GM19023 (cell line): ENCODE measurements at regions not wholly inside any gene's neighbourhood (a gene's known extent, or its start where the extent isn't known, plus 50 kb on each side); places are given as distances from the start of the nearest gene placed in this dataset.

Experiments used
- ATAC-seq: cut with Tn5 transposase; IDR thresholded peaks from one replicate; pipeline ENCODE4 v1.9.1; 2021; ENCODE audit warnings: mild to moderate bottlenecking, moderate library complexity; ENCODE audit not compliant: unreplicated experiment

- no peak for ATAC-seq
Observed at GRCh38 chr20:11231742-11232648, 558.2 kb upstream of the JAG1 start.

DNA sequence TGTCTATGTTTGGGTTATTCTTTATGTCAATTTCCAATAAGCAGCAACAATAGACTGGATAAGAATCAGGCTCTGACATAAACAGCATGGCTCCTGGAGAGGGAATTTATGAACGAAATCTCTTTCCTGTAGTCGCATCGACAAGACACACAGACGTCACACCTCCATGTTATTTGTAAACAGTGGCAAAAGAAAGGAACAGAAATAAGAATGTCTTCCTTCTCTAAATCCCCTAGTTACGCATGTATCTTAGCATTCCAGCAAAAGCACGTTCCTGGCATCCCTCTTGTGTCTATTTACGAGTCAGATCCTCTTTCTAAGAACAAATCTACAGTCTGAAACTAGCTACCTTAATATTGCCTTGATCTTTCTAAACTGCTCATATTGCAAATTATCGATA, 559.1 kb upstream of the JAG1 start:
- ATAC-seq: no peak

DNA sequence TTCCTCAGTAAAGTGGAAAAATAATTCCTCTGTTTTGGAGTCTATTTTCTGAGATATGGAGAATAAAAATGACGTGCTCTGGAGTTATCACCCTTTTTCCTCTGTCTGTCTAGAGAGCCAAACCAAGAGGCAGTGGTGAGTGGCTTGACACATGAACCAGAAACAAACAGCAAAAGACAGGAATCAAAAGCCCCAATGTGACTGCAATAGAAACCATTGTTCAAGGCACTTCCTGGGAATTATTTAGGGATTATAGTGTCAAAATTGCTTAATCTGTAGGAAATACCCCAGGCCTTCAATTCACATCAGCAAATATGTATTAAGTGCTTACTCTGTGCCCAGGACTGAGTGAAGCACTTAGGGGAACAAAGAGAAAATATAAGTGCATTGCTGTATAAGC, 560.4 kb upstream of the JAG1 start:
- ATAC-seq: no peak

DNA sequence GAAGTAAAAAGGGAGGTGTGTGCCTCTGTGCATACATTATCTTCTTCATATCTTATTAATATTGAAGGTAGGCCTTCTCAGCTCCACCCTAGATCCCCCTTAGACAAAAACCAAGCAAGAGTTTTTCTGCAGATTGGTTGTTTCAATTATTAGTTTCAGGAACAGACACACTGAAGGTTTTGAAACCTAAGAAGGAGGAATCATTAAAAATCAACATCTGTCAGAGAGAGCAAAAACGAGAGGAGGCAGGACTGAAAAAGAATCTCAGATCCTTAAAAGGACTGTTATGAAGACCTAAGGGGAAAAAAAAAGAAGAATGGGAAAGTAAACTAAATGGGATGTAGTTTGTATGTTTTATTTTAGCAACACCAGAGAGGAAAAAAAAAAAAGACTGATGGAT, 560.8 kb upstream of the JAG1 start:
- no peak for ATAC-seq

- no peak for ATAC-seq
Observed at GRCh38 chr20:11235058-11235457, 561.3 kb upstream of the JAG1 start.

DNA sequence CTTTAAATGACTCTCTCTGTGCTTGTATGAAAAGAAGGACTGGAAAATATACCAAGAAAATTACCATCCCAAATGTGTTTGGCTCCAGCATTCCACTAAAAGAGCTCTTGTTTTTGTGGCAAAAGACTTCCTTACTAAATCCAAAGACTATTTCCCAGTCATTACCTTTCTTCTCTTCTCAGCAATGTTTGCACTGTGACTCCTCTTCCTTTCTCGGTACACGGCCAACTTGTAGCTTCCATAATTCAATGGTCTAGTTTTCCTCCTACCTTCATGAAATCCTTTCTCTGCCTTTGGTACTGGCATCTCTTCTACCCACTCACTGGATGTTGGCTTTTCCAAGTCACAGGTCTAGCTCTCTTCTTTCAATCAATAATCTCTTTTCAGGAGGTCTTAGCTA, 568.5 kb upstream of the JAG1 start:
- no peak for ATAC-seq

- no peak for ATAC-seq
Observed at GRCh38 chr20:11245431-11245830, 571.6 kb upstream of the JAG1 start.

GRCh38 chr20:11246251-11246775, 572.5 kb upstream of the JAG1 start:
- no peak for ATAC-seq

GRCh38 chr20:11247046-11248010, 573.5 kb upstream of the JAG1 start:
- no peak for ATAC-seq

GRCh38 chr20:11248011-11248409, 574.2 kb upstream of the JAG1 start:
- ATAC-seq: no peak

GRCh38 chr20:11248687-11249638, 575.2 kb upstream of the JAG1 start:
- ATAC-seq: no peak

DNA sequence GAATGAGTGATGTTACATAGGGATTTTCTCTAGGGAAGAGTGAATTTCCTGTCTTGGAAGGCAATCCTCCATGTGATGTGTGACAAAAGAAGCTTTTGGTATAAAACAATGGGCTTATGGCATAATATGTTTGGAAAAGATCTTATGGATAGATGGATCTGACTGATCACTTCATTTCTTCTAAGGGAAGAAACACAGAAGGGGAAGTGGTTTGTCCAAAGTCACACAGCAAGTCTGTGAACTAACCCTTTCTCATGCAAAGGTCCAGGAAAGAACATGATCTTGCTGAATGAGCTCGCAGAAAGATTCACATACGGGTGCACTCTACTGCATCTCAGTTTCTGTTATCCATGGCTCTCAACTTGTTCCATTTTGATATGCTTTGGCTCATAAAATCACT, 575.9 kb upstream of the JAG1 start:
- no peak for ATAC-seq

GRCh38 chr20:11252447-11252846, 578.6 kb upstream of the JAG1 start:
- ATAC-seq: no peak

- no peak for ATAC-seq
Observed at GRCh38 chr20:11255455-11255854, 581.7 kb upstream of the JAG1 start.

- ATAC-seq: no peak
Observed at GRCh38 chr20:11255860-11256259, 582.1 kb upstream of the JAG1 start.

DNA sequence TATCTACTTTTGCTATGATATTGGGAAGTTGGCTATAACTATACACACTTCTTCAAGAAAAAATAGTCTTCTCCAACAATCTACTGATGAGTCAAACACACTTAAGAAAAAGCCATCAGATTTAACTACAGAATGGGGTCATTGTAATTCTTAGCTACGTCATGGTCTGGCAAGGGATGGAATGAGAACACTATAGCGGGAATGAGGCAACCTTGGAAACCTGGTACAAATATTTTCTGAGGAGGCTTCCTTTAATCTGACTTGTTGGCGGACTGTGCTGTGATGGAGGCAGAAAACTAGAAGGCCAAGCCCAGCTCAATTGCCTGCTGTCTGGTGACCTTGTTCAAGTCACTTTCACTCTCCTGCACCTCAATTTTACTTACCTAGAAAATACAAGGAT, 586.8 kb upstream of the JAG1 start:
- ATAC-seq: no peak

DNA sequence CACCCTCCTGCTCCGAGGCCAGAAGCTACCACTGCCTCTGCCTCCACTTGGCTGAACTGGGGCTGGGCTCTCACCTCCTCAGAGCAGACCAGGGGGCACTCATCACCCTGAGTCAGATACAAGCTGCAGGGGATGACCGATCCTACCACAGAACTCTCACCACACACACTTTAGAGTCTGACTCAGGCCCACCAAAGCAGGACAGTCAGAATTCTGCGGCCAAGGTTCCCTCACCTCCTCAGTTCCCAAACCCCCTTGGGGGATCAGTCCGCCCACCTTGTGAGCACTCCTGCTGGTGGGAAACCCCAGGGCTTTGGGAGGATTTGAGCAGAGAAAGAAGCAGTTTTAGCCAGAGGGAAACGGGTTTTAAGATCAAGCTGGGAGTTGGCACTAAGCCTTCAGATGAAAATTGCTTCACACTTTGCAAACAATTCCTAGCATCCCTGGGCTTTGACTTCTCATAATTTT, 587.8 kb upstream of the JAG1 start:
- ATAC-seq: peak; percentile 75

GRCh38 chr20:11266571-11266970, 592.8 kb upstream of the JAG1 start:
- ATAC-seq: no peak

DNA sequence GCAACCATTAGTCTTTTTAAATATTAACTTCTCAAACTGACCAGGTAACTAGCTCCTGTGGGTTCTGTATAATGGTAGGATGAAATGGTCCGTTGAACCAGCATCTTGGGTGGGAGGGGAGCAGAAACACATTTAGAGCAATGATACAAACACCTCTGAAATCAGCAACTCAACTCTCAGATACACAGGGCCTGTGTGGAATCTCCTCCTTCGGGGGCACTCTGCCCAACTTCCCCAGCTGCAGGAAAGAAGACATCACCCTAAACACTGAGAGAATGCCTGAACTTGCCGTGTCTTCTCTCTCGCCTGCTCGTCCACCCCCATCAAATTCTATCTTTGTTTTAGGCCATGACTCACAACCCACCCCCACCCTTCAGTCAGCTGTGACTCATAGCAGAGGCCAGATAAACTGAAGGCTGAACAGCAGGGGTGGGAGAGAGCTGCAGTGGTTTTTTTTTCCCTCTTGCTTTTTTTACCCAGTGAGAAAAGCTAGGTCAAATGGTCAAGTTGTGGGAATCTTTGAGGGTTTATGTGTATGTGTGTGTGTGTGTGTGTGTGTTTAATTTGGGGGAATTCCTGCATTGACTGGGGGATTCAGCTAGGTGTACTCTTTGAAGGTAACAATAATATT, 593.4 kb upstream of the JAG1 start:
- ATAC-seq: peak; percentile 73
